H1 (cell line): ENCODE measurements at regions not wholly inside any gene's neighbourhood (a gene's known extent, or its start where the extent isn't known, plus 50 kb on each side); places are given as distances from the start of the nearest gene placed in this dataset.

Experiments
- CTCF ChIA-PET: fragments of 300-600 bp; sonication (Branson Sonifier 250); formaldehyde crosslinking; loops from one replicate; lab custom pipeline; 2021; ENCODE audit not compliant: partially characterized antibody; lab: Charles Lee
- POLR2A ChIA-PET: fragments of 300-600 bp; sonication (Branson Sonifier 250); formaldehyde crosslinking; loops from one replicate; lab custom pipeline; 2021; ENCODE audit warnings: inconsistent platforms; ENCODE audit not compliant: partially characterized antibody; lab: Charles Lee
- DNase-seq, 2 experiments: peaks; one replicate each; pipeline versions ENCODE4 v3.0.0 to v3.0.0-alpha.2; 2010 to 2022; ENCODE audit warnings: low spot score in 2 of 2, low read depth in 1 of 2, mixed read lengths in 1 of 2
- FAIRE-seq: peaks from 2 replicates; lab custom pipeline; 2011; peaks lifted over from hg19 to GRCh38; lab: Jason Lieb, UNC
- H2AFZ ChIP-seq: 2 replicates; pipeline ENCODE4 v1.8.1; 2012; ENCODE audit warnings: low read length, inconsistent platforms
- H2AK5ac ChIP-seq: 2 replicates; pipeline ENCODE4 v1.6.1; 2013; ENCODE audit warnings: low read depth, low read length
- H2BK120ac ChIP-seq: replicated peaks from 2 replicates; pipeline ENCODE3; 2013; ENCODE audit warnings: low read depth, low read length, inconsistent platforms
- H2BK12ac ChIP-seq: 2 replicates; pipeline ENCODE4 v1.6.1; 2013; ENCODE audit warnings: low read depth, low read length
- H2BK15ac ChIP-seq: 2 replicates; pipeline ENCODE4 v1.6.1; 2013; ENCODE audit warnings: low read length
- H2BK20ac ChIP-seq: 2 replicates; pipeline ENCODE4 v1.6.1; 2013; ENCODE audit warnings: low read length
- H2BK5ac ChIP-seq: 2 replicates; pipeline ENCODE4 v1.6.1; 2013; ENCODE audit warnings: low read depth, low read length
- H3K14ac ChIP-seq: 2 replicates; pipeline ENCODE4 v1.6.1; 2013; ENCODE audit warnings: inconsistent platforms; ENCODE audit not compliant: insufficient read length
- H3K18ac ChIP-seq: 2 replicates; pipeline ENCODE4 v1.6.1; 2013; ENCODE audit warnings: low read length; ENCODE audit errors: extremely low read depth
- H3K23ac ChIP-seq: 2 replicates; pipeline ENCODE4 v1.6.1; 2013; ENCODE audit warnings: inconsistent platforms; ENCODE audit not compliant: insufficient read length
- H3K23me2 ChIP-seq: 2 replicates; pipeline ENCODE4 v1.6.1; 2013; ENCODE audit warnings: low read depth, low read length
- H3K27ac ChIP-seq: 2 replicates; pipeline ENCODE4 v1.6.1; 2011; ENCODE audit warnings: low read depth, low read length, inconsistent platforms
- H3K27me3 ChIP-seq, 4 experiments: replicated peaks in 1 of 4; 1 replicate in 1 of 4; 2 replicates in 3 of 4; pipeline versions ENCODE4 v1.6.1 to v1.8.1; 2011 to 2013; ENCODE audit warnings: low read length in 3 of 4, mild to moderate bottlenecking in 3 of 4, inconsistent platforms in 2 of 4, mixed read lengths in 2 of 4, moderate library complexity in 1 of 4; ENCODE audit not compliant: control insufficient read depth in 3 of 4, insufficient read depth in 3 of 4; ENCODE audit errors: extremely low read depth in 1 of 4
- H3K36me3 ChIP-seq, 4 experiments: 2 replicates each; pipeline versions ENCODE4 v1.6.1 to v1.8.1; 2011 to 2013; ENCODE audit warnings: mild to moderate bottlenecking in 4 of 4, low read length in 3 of 4, moderate library complexity in 2 of 4, control low read depth in 1 of 4, inconsistent platforms in 1 of 4; ENCODE audit not compliant: insufficient read depth in 4 of 4, control insufficient read depth in 2 of 4
- H3K4ac ChIP-seq: replicated peaks from 2 replicates; pipeline ENCODE3; 2013; ENCODE audit warnings: low read length, low read depth, mixed read lengths, inconsistent platforms; ENCODE audit not compliant: insufficient read length
- H3K4me1 ChIP-seq, 4 experiments: replicated peaks in 1 of 4; 1 replicate in 1 of 4; 2 replicates in 3 of 4; pipeline versions ENCODE4 v1.6.1 to v1.8.1; 2011 to 2013; ENCODE audit warnings: low read length in 3 of 4, inconsistent platforms in 2 of 4, mixed read lengths in 1 of 4; ENCODE audit not compliant: insufficient read depth in 4 of 4, control insufficient read depth in 3 of 4
- H3K4me2 ChIP-seq, 2 experiments: 2 replicates each; pipeline versions ENCODE4 v1.6.1 to v1.8.1; 2011 to 2013; ENCODE audit warnings: low read depth in 2 of 2, low read length in 2 of 2, control low read depth in 1 of 2, inconsistent platforms in 1 of 2, mild to moderate bottlenecking in 1 of 2; ENCODE audit not compliant: insufficient read depth in 1 of 2
- H3K4me3 ChIP-seq, 4 experiments: fragments of 200-600, 300-600 bp in 1 of 4; sonication (generic), shearing (Covaris generic), sonication (Bioruptor Twin) in 1 of 4; 2 replicates each; pipeline versions ENCODE4 v1.5.1 to v1.8.1; 2011 to 2016; ENCODE audit warnings: low read length in 4 of 4, low read depth in 3 of 4, control low read depth in 2 of 4, inconsistent platforms in 2 of 4, mild to moderate bottlenecking in 2 of 4, mixed read lengths in 1 of 4, moderate library complexity in 1 of 4; ENCODE audit not compliant: insufficient read depth in 2 of 4; ENCODE audit errors: extremely low read depth in 1 of 4
- H3K56ac ChIP-seq: replicated peaks from 2 replicates; pipeline ENCODE3; 2013; ENCODE audit warnings: low read depth, mild to moderate bottlenecking, mixed read lengths, low read length, inconsistent platforms; ENCODE audit not compliant: insufficient read length
- H3K79me1 ChIP-seq: 2 replicates; pipeline ENCODE4 v1.6.1; 2013; ENCODE audit warnings: low read depth, low read length, control low read depth
- H3K79me2 ChIP-seq, 2 experiments: 2 replicates each; pipeline versions ENCODE4 v1.6.1 to v1.8.1; 2012 to 2013; ENCODE audit warnings: low read length in 2 of 2, mild to moderate bottlenecking in 2 of 2, inconsistent platforms in 1 of 2; ENCODE audit not compliant: insufficient read depth in 2 of 2, control insufficient read depth in 1 of 2
- H3K9ac ChIP-seq, 4 experiments: replicated peaks in 1 of 4; 1 replicate in 1 of 4; 2 replicates in 3 of 4; pipeline versions ENCODE4 v1.6.1 to v1.8.1; 2011 to 2013; ENCODE audit warnings: low read depth in 3 of 4, low read length in 3 of 4, control low read depth in 2 of 4, mild to moderate bottlenecking in 2 of 4, moderate library complexity in 2 of 4, inconsistent platforms in 1 of 4; ENCODE audit errors: extremely low read depth in 1 of 4
- H3K9me3 ChIP-seq, 2 experiments: 2 replicates each; pipeline versions ENCODE4 v1.6.1 to v1.8.1; 2012 to 2013; ENCODE audit warnings: mild to moderate bottlenecking in 2 of 2, moderate library complexity in 2 of 2, control low read depth in 1 of 2, inconsistent platforms in 1 of 2, low read depth in 1 of 2, low read length in 1 of 2, mixed read lengths in 1 of 2; ENCODE audit not compliant: insufficient read depth in 2 of 2
- H4K20me1 ChIP-seq, 2 experiments: replicated peaks in 1 of 2; 2 replicates each; pipeline versions ENCODE3 to v1.8.1; 2011 to 2013; ENCODE audit warnings: inconsistent platforms in 2 of 2, low read length in 2 of 2, mild to moderate bottlenecking in 1 of 2; ENCODE audit not compliant: insufficient read depth in 2 of 2, control insufficient read depth in 1 of 2
- H4K5ac ChIP-seq: 2 replicates; pipeline ENCODE4 v1.6.1; 2013; ENCODE audit warnings: low read length, low read depth, mixed read lengths, inconsistent platforms; ENCODE audit not compliant: insufficient read length
- H4K8ac ChIP-seq: 2 replicates; pipeline ENCODE4 v1.8.0; 2013; ENCODE audit warnings: mild to moderate bottlenecking, moderate library complexity, low read length, inconsistent platforms; ENCODE audit not compliant: insufficient read depth; ENCODE audit errors: extremely low read depth
- H4K91ac ChIP-seq: replicated peaks from 2 replicates; pipeline ENCODE3; 2013; ENCODE audit warnings: low read length, mixed read lengths, inconsistent platforms; ENCODE audit not compliant: insufficient read length
- CBX5 ChIP-seq: fragments of 300-800, 300-1000 bp; sonication (generic); IDR thresholded peaks from 2 replicates; pipeline ENCODE4 v1.7.1; 2016; ENCODE audit warnings: antibody characterized with exemption, low read length, low read depth
- EP300 ChIP-seq, 2 experiments: IDR thresholded peaks; 1 replicate in 1 of 2; 2 replicates in 1 of 2; pipeline ENCODE4 v1.6.1; 2011 to 2012; ENCODE audit warnings: low read depth in 2 of 2, low read length in 2 of 2, mild to moderate bottlenecking in 2 of 2, borderline replicate concordance in 1 of 2, inconsistent platforms in 1 of 2, moderate library complexity in 1 of 2
- KDM5A ChIP-seq: fragments of 200-600 bp; IDR thresholded peaks from 2 replicates; pipeline ENCODE4 v1.7.1; 2012; ENCODE audit warnings: mild to moderate bottlenecking, low read length, inconsistent platforms, mixed read lengths
- RNF2 ChIP-seq: fragments of 200-900, 300-1000 bp; sonication (generic); IDR thresholded peaks from 2 replicates; pipeline ENCODE4 v1.7.1; 2016; ENCODE audit warnings: borderline replicate concordance, low read depth, mild to moderate bottlenecking, antibody characterized with exemption, low read length; ENCODE audit not compliant: poor library complexity, severe bottlenecking; ENCODE audit errors: missing control alignments
- SRF ChIP-seq: IDR thresholded peaks from 2 replicates; pipeline ENCODE4 v1.6.1; 2011; ENCODE audit warnings: mild to moderate bottlenecking, low read depth, low read length, moderate library complexity
- WGBS, 2 experiments: shearing (Covaris generic) in 1 of 2; methylation state at CpG; one replicate each; pipeline versions ENCODE4 v1.1.6 to v1.1.7; 2013 to 2015; ENCODE audit warnings: low lambda C conversion rate in 2 of 2, mixed read lengths in 2 of 2, inconsistent platforms in 1 of 2, low coverage in 1 of 2, missing lambda C conversion rate in 1 of 2; ENCODE audit not compliant: insufficient replicate concordance in 2 of 2, insufficient coverage in 1 of 2, insufficient read length in 1 of 2; ENCODE audit errors: extremely low coverage in 1 of 2, missing lambda C conversion rate in 1 of 2; 5-methylcytosine and 5-hydroxymethylcytosine counted together

DNA sequence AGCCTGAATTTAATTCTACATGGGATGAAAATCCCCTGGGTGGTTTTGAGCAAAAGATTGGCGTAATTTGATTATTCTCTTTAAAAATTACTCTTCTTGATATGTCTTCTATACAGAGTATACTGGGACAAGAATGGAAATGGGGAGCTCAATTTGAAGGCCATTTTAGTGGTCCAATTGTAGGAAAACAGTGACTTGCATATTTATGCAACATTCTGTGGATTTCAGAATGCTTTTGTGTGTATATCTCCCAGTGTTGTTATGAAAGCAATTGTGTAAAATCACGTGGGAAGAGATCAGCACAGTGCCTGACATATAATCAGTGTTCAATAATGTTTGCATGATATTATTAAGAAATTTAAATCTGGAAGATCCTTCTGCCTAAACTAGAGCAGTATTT lies 575.9 kb upstream of the PBX1 start:
- DNase-seq, result no peak
- no peaks in the 10 kb centered on the region for H3K79me1 ChIP-seq
- ChIA-PET POLR2A (no interaction called here), CTCF (interaction anchor here (0.6 to 1.1 kb wide), 2 partner anchors 234 to 1345 kb away, joined by 3 to 4 read pairs; no protein-coding TSS in a partner anchor)
- H4K20me1 ChIP-seq, result no peaks in the 10 kb centered on the region
- H3K23ac ChIP-seq, result no peak overlapping the region
- no peak overlapping the region for H3K27ac ChIP-seq
- H3K79me2 ChIP-seq, result no peaks in the 10 kb centered on the region
- no peak overlapping the region for H4K8ac ChIP-seq
- no peaks in the 10 kb centered on the region for H3K36me3 ChIP-seq
- H3K14ac ChIP-seq, result no peak overlapping the region
- no peak overlapping the region for H2AFZ ChIP-seq
- WGBS, 2 experiments, result 93% methylated on average over 2 of the region's 2 CpGs; no CpG with 5 or more reads in 1 of the 2 experiments
- H3K4me3 ChIP-seq, result no peak overlapping the region
- no peak overlapping the region for H3K56ac ChIP-seq
- H3K4ac ChIP-seq, result no peak overlapping the region
- FAIRE-seq, result no peak
- no peak overlapping the region for H4K91ac ChIP-seq
- no peak overlapping the region for H2AK5ac ChIP-seq
- no peak overlapping the region for H2BK120ac ChIP-seq
- no peak overlapping the region for H2BK5ac ChIP-seq
- peaks cover 0 to 1% (median 0%) of the 10 kb centered on the region in 4 experiments; a peak in 1 of 7 replicates for H3K27me3 ChIP-seq
- no peak overlapping the region for H3K18ac ChIP-seq
- no peak overlapping the region for H2BK15ac ChIP-seq
- H3K4me2 ChIP-seq, result no peak overlapping the region
- no peak overlapping the region for H2BK12ac ChIP-seq
- H3K9me3 ChIP-seq, result no peaks in the 10 kb centered on the region
- no peak overlapping the region for H4K5ac ChIP-seq
- H3K23me2 ChIP-seq, result no peaks in the 10 kb centered on the region
- no peak overlapping the region for H3K9ac ChIP-seq
- no peak overlapping the region for H2BK20ac ChIP-seq
- H3K4me1 ChIP-seq, result no peaks in the 10 kb centered on the region
- TF ChIP-seq SRF (no peak), CBX5 (no peak), EP300 (IDR thresholded peaks at IDR 0.05; ENCODE audit: borderline replicate concordance in 1 of 2, low read depth in 2 of 2, low read length in 2 of 2) (no peak), KDM5A (no peak), RNF2 (no peak)
